Tibial nerve (tissue), 4 donors: ENCODE measurements at regions not wholly inside any gene's neighbourhood (a gene's known extent, or its start where the extent isn't known, plus 50 kb on each side); places are given as distances from the start of the nearest gene placed in this dataset.

Experiments used
- DNase-seq, 2 donors: peaks; one replicate each; pipeline ENCODE4 v3.0.0-alpha.2; 2019; ENCODE audit warnings: low spot score in 2 of 2
- H3K27ac ChIP-seq, 4 donors: fragments of 200-600 bp; sonication (generic) in 3 of 4; one replicate each; pipeline ENCODE4 v1.5.1; 2017 to 2019; ENCODE audit warnings: mild to moderate bottlenecking in 1 of 4
- H3K27me3 ChIP-seq, 2 donors: fragments of 200-600 bp; sonication (generic) in 1 of 2; one replicate each; pipeline versions ENCODE4 v1.5.1 to v1.6.0; 2017 to 2019
- H3K36me3 ChIP-seq, 3 donors: fragments of 200-600 bp; sonication (generic); one replicate each; pipeline ENCODE4 v1.5.1; 2018 to 2019
- H3K4me1 ChIP-seq, 4 donors: fragments of 200-600 bp; sonication (generic) in 3 of 4; one replicate each; pipeline ENCODE4 v1.5.1; 2017 to 2019
- H3K4me3 ChIP-seq, 4 donors: fragments of 200-600 bp; sonication (generic) in 3 of 4; one replicate each; pipeline ENCODE4 v1.5.1; 2017 to 2019; ENCODE audit warnings: mild to moderate bottlenecking in 1 of 4, moderate library complexity in 1 of 4
- H3K9me3 ChIP-seq, 4 donors: fragments of 200-600 bp; sonication (generic) in 3 of 4; one replicate each; pipeline ENCODE4 v1.5.1; 2017 to 2019
- CTCF ChIP-seq, 5 experiments: fragments of 200-600 bp in 3 of 5; fragments of 450-650 bp in 2 of 5; sonication (generic) in 3 of 5; IDR thresholded peaks; one replicate each; pipeline ENCODE4 v1.5.1; 2016 to 2019; ENCODE audit warnings: antibody characterized with exemption in 5 of 5, mild to moderate bottlenecking in 3 of 5, moderate library complexity in 2 of 5
- EP300 ChIP-seq, 2 donors: sonication (generic); formaldehyde crosslinking; IDR thresholded peaks; one replicate each; pipeline ENCODE4 v1.6.1; 2017; ENCODE audit warnings: antibody characterized with exemption in 2 of 2, mild to moderate bottlenecking in 1 of 2
- POLR2A ChIP-seq, 2 donors: fragments of 450-650 bp; IDR thresholded peaks; one replicate each; pipeline ENCODE4 v1.6.1; 2017; ENCODE audit warnings: antibody characterized with exemption in 2 of 2, mild to moderate bottlenecking in 2 of 2, moderate library complexity in 2 of 2
- WGBS, 2 donors: methylation state at CpG; one replicate each; pipeline ENCODE4 v1.1.5; 2018; 5-methylcytosine and 5-hydroxymethylcytosine counted together

- Histone ChIP-seq H3K4me1 (no peaks in the 10 kb centered on the region), H3K27me3 (no peaks in the 10 kb centered on the region), H3K36me3 (no peaks in the 10 kb centered on the region), H3K4me3 (no peak overlapping the region), H3K27ac (no peak overlapping the region), H3K9me3 (no peaks in the 10 kb centered on the region)
- TF ChIP-seq POLR2A (IDR thresholded peaks at IDR 0.05), result no peak
- TF ChIP-seq CTCF (IDR thresholded peaks at IDR 0.05), result no peak
- no peak for TF ChIP-seq EP300 (IDR thresholded peaks at IDR 0.05)
- 93 to 96% methylated on average over 5 of the region's 5 CpGs for WGBS, 2 donors
- no peak for DNase-seq
These were observed 68.0 kb downstream of the ADAMTS1 start for GRCh38 chr21:26777166-26777565.

- no peak overlapping the region for H3K27ac ChIP-seq
- no peaks in the 10 kb centered on the region for H3K4me1 ChIP-seq
- H3K36me3 ChIP-seq, result no peaks in the 10 kb centered on the region
- TF ChIP-seq CTCF (IDR thresholded peaks at IDR 0.05), result no peak
- no peak for TF ChIP-seq POLR2A (IDR thresholded peaks at IDR 0.05)
- no peak overlapping the region for H3K4me3 ChIP-seq
- no peaks in the 10 kb centered on the region for H3K9me3 ChIP-seq
- DNase-seq, result no peak
- 81% methylated on average over 3 of the region's 3 CpGs for WGBS, 2 donors
- no peaks in the 10 kb centered on the region for H3K27me3 ChIP-seq
These were observed 68.7 kb downstream of the ADAMTS1 start for GRCh38 chr21:26776310-26777021.

GRCh38 chr21:26773058-26773457 is 72.2 kb downstream of the ADAMTS1 start:
- no peak for TF ChIP-seq EP300 (IDR thresholded peaks at IDR 0.05)
- TF ChIP-seq POLR2A (IDR thresholded peaks at IDR 0.05), result no peak
- TF ChIP-seq CTCF (IDR thresholded peaks at IDR 0.05), result no peak

GRCh38 chr21:26769613-26770188 is 75.5 kb downstream of the ADAMTS1 start:
- no peaks in the 10 kb centered on the region for H3K36me3 ChIP-seq
- 21 to 23% methylated on average over 6 of the region's 6 CpGs for WGBS, 2 donors

More at GRCh38 chr21:26773058-26773457, 72.2 kb downstream of the ADAMTS1 start:
- Histone ChIP-seq H3K4me3 (no peak overlapping the region), H3K27me3 (no peaks in the 10 kb centered on the region), H3K27ac (no peak overlapping the region), H3K9me3 (no peaks in the 10 kb centered on the region), H3K4me1 (peaks cover 0 to 8% (median 0%) of the 10 kb centered on the region in 4 donors), H3K36me3 (no peaks in the 10 kb centered on the region)
- WGBS, 2 donors, result 94 to 97% methylated on average over 2 of the region's 2 CpGs
- DNase-seq, result no peak

More at GRCh38 chr21:26769613-26770188, 75.5 kb downstream of the ADAMTS1 start:
- H3K27me3 ChIP-seq, result no peaks in the 10 kb centered on the region
- TF ChIP-seq CTCF (IDR thresholded peaks at IDR 0.05), result peak; percentile 48 to 68 (median 54)
- no peak for TF ChIP-seq EP300 (IDR thresholded peaks at IDR 0.05)
- no peak overlapping the region for H3K27ac ChIP-seq
- peaks cover 0 to 8% (median 0%) of the 10 kb centered on the region in 4 donors for H3K4me1 ChIP-seq
- peak in 1 of 2 donors; percentile 39 for DNase-seq
- no peak overlapping the region for H3K4me3 ChIP-seq
- no peaks in the 10 kb centered on the region for H3K9me3 ChIP-seq
